Epithelial cell of esophagus (primary cell): ENCODE measurements at regions not wholly inside any gene's neighbourhood (a gene's known extent, or its start where the extent isn't known, plus 50 kb on each side); places are given as distances from the start of the nearest gene placed in this dataset.

ENCODE experiments used
- DNase-seq: peaks from one replicate; pipeline ENCODE4 v3.0.0; 2010; ENCODE audit warnings: low read depth
- H3K4me3 ChIP-seq: 2 replicates; pipeline ENCODE4 v1.5.1; 2011; ENCODE audit warnings: mild to moderate bottlenecking, low read length, control low read depth
- TF ChIP-seq, protein P1 (sequence below): IDR thresholded peaks from 2 replicates; pipeline ENCODE4 v1.5.1; 2011; ENCODE audit warnings: low read depth, mild to moderate bottlenecking, low read length, control low read depth, inconsistent platforms; ENCODE audit not compliant: insufficient read depth; ENCODE audit errors: missing control alignments

DNA sequence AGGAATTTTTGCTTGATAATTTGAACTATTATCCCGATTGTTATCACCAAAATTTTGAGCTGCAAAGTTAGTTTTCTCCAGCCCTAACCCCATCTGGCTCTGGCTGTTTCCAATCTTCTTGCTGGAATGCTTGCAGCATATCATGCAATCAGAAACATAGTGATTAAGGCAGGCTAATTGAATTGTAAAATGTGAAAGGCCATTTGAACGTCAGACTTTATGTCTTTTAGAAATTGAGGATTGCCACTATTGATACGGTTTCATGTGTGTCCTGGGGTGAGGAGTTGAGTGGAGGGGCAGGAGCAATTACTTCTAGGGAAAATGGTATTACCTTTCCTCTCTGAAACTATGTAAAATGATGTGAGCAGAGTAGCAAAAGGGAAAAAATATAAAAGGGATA is 1674.5 kb upstream of the LRRTM1 start:
- TF ChIP-seq, protein P1, sequence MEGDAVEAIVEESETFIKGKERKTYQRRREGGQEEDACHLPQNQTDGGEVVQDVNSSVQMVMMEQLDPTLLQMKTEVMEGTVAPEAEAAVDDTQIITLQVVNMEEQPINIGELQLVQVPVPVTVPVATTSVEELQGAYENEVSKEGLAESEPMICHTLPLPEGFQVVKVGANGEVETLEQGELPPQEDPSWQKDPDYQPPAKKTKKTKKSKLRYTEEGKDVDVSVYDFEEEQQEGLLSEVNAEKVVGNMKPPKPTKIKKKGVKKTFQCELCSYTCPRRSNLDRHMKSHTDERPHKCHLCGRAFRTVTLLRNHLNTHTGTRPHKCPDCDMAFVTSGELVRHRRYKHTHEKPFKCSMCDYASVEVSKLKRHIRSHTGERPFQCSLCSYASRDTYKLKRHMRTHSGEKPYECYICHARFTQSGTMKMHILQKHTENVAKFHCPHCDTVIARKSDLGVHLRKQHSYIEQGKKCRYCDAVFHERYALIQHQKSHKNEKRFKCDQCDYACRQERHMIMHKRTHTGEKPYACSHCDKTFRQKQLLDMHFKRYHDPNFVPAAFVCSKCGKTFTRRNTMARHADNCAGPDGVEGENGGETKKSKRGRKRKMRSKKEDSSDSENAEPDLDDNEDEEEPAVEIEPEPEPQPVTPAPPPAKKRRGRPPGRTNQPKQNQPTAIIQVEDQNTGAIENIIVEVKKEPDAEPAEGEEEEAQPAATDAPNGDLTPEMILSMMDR, result no peak
- no peak overlapping the region for H3K4me3 ChIP-seq
- DNase-seq, result no peak

DNA sequence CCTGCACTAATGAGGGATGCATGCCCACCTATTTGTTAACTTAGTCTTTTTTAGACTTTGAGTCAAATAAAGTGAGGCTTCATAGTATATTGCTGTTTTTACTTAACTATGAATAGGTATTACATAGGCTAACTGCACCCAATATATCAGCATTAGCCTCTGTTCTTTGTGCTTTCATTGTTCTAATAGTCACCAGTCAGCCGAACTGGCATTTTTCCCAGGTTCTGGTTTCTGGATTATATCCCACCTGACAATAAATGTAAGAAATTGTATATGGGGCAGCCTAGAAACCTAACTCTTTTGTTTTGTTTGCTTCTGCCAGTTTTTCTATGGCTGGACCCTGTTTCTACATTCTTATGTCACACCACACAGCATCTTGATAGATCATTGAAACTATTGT is 1672.4 kb upstream of the LRRTM1 start:
- TF ChIP-seq, protein P1, result no peak
- no peak for DNase-seq
- H3K4me3 ChIP-seq, result no peak overlapping the region

DNA sequence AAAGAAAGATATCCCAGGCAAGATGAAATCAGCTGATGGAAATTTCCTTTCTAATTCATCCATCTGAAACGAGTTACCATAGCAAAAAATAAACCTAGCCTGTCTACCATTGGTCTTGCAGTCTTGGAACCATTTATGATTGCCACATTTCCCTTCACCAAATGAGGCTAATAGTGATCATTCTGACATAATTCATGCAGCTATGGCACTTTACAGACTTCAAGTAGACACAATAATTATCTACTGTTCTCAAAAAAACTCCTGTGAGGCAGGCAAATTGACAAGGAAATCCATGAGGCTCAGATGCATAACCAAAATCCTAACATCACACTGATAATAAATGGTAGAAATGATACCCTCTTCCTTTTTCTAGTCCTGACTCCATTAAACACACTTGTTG is 1669.7 kb upstream of the LRRTM1 start:
- no peak overlapping the region for H3K4me3 ChIP-seq
- TF ChIP-seq, protein P1, result no peak
- no peak for DNase-seq

DNA sequence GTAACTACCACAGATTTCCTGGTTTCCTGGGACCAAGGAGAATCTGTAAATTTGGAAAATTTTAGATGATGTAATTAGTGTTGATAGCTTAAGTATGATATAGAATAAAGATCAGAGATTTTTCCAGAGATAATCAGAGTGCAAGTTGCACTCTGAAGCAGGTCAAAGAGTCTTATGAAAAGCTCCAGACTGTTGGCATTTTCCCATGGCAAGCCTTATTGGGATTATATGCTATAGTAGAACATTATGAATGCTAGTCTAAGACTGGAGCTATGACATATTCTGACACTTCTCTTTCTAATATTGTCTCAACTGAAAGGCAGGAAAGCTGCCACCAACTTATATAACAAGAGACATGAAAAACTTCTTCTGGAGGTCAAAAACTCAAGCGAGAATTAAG is 1638.3 kb upstream of the LRRTM1 start:
- TF ChIP-seq, protein P1, result no peak
- no peak for DNase-seq

DNA sequence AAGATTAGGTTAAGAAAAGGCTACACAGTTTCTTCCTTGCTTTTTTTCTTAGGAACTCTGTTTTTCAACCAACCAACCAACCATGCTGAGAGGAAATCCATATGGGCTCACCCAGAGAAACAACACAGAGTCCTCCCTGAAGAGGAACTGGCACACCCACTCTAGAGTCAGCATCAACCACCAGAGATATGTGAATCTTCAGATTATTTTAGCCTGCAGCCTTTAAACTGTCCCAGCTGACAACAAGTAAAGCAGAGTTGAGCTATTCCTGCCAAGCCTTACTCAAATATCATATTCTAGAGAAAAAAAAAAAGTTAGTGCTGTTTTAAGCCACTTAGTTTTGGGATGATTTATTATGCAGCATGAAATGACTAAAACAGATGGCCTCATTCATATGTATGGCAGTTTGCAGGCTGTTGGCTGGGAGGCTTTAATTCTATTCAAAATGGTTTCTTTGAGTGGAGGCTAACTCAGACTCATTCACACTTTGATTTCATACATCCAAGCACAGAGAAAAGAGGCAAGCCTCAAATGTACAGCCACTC is 1637.7 kb upstream of the LRRTM1 start:
- no peak overlapping the region for H3K4me3 ChIP-seq
- DNase-seq, result no peak

More for the DNA sequence above, 1638.3 kb upstream of the LRRTM1 start:
- H3K4me3 ChIP-seq, result no peak overlapping the region

DNA sequence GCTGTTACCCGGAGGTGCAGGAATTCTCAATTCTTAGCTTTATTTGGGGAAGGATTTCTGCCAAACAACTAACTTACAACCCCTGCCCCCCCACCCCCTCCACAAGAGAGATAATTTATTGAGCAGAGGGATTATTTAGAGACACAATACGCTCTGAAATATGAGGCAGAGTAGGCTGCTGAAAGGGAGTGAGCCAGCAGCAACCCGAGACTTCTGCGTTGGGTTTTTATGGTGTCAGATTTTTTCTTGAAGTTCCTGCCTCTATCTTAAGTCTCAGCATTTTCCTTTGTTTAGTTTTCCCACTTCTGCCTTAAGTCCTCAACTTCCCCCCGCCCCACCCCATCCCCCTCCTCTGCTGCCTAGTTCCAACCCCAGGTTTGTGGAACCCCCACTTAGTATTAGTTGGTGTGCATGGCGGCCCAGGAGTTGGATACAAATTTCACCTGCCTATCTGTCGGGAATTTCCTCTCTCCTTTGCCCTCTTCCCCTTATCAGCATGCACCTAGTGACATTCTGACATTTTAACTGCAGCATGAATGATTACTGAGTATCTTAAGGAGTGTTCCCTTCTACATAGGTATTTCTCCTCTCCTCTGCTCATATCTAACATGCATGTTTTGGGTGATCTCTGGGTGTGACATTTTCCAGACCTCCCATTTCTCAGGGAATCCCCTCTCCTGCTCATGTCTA is 1635.9 kb upstream of the LRRTM1 start:
- TF ChIP-seq, protein P1, result no peak
- no peak overlapping the region for H3K4me3 ChIP-seq
- DNase-seq, result no peak

More for the DNA sequence above, 1637.7 kb upstream of the LRRTM1 start:
- TF ChIP-seq, protein P1, result no peak

DNA sequence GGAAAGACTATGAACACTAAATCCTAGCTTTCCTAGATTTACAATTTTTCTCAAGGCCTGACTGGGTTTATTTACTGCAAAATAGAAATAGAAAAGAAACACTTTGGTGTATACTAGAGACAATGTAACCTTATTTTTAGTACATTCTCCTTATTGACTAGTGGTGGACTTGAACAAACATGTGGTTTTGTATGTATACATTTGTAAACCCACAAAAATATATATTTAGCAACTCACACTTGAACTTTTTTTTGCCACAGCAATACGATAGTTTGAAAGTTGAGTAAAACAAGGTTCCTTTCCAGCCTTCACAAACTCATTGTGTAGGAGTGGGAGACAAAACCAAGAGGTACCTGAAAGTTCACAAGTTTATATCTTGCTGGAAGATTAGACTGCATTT is 1633.4 kb upstream of the LRRTM1 start:
- TF ChIP-seq, protein P1, result no peak
- no peak overlapping the region for H3K4me3 ChIP-seq
- DNase-seq, result no peak
